Dermis blood vessel endothelial cell (primary cell): ENCODE measurements at regions not wholly inside any gene's neighbourhood (a gene's known extent, or its start where the extent isn't known, plus 50 kb on each side); places are given as distances from the start of the nearest gene placed in this dataset.

Source experiments
- DNase-seq: peaks from one replicate; pipeline ENCODE4 v3.0.0; 2010

GRCh38 chr2:176544991-176545956 is 276.0 kb downstream of the MTX2 start:
- peak; percentile 42 for DNase-seq

GRCh38 chr2:176546550-176546949 is 277.3 kb downstream of the MTX2 start:
- DNase-seq, result no peak

GRCh38 chr2:176552501-176553135 is 283.4 kb downstream of the MTX2 start:
- no peak for DNase-seq

GRCh38 chr2:176553685-176554100 is 284.5 kb downstream of the MTX2 start:
- peak; percentile 87 for DNase-seq

GRCh38 chr2:176554101-176555048 is 285.1 kb downstream of the MTX2 start:
- DNase-seq, result peak; percentile 89

- DNase-seq, result no peak
These were observed 285.9 kb downstream of the MTX2 start for GRCh38 chr2:176555112-176555511.

GRCh38 chr2:176555781-176556180 is 286.5 kb downstream of the MTX2 start:
- DNase-seq, result no peak

- DNase-seq, result no peak
These were observed 287.1 kb downstream of the MTX2 start for GRCh38 chr2:176556373-176556772.

GRCh38 chr2:176557821-176558220 is 288.6 kb downstream of the MTX2 start:
- no peak for DNase-seq

GRCh38 chr2:176558574-176559140 is 289.4 kb downstream of the MTX2 start:
- DNase-seq, result no peak

GRCh38 chr2:176560296-176560695 is 291.1 kb downstream of the MTX2 start:
- DNase-seq, result no peak

GRCh38 chr2:176561706-176562105 is 292.5 kb downstream of the MTX2 start:
- DNase-seq, result no peak

GRCh38 chr2:176562359-176563078 is 293.3 kb downstream of the MTX2 start:
- DNase-seq, result no peak

- peak; percentile 97 for DNase-seq
These were observed 296.5 kb downstream of the MTX2 start for GRCh38 chr2:176565641-176566323.

- DNase-seq, result no peak
These were observed 297.3 kb downstream of the MTX2 start for GRCh38 chr2:176566496-176566895.

- no peak for DNase-seq
These were observed 297.7 kb downstream of the MTX2 start for GRCh38 chr2:176566961-176567360.

- DNase-seq, result no peak
These were observed 298.1 kb downstream of the MTX2 start for GRCh38 chr2:176567361-176567760.

GRCh38 chr2:176569574-176569973 is 300.3 kb downstream of the MTX2 start:
- DNase-seq, result no peak

GRCh38 chr2:176573612-176574483 is 304.6 kb downstream of the MTX2 start:
- DNase-seq, result no peak
